Heart left ventricle (tissue), 16 donors: ENCODE measurements at regions not wholly inside any gene's neighbourhood (a gene's known extent, or its start where the extent isn't known, plus 50 kb on each side); places are given as distances from the start of the nearest gene placed in this dataset.

ENCODE experiments used
- ATAC-seq, 4 donors: fragments of 200-7000 bp; cut with Tn5 transposase; one replicate each; pipeline ENCODE4 v1.9.1; 2020 to 2022; ENCODE audit warnings: moderate library complexity in 4 of 4, mild to moderate bottlenecking in 3 of 4, moderate number of reproducible peaks in 1 of 4
- DNase-seq, 5 donors: peaks; one replicate each; pipeline ENCODE4 v3.0.0-alpha.2; 2020
- H3K27ac ChIP-seq, 12 donors: fragments of 200-600 bp; sonication (generic) in 4 of 12; one replicate each; pipeline versions ENCODE4 v1.5.0 to v1.8.0; 2016 to 2022; ENCODE audit warnings: mild to moderate bottlenecking in 2 of 12
- H3K27me3 ChIP-seq, 9 donors: fragments of 200-600 bp; sonication (generic) in 2 of 9; one replicate each; pipeline versions ENCODE4 v1.5.1 to v1.8.0; 2016 to 2022; ENCODE audit warnings: mild to moderate bottlenecking in 3 of 9
- H3K36me3 ChIP-seq, 9 donors: fragments of 200-600 bp; sonication (generic) in 2 of 9; one replicate each; pipeline versions ENCODE4 v1.5.0 to v1.8.0; 2018 to 2022; ENCODE audit warnings: mild to moderate bottlenecking in 2 of 9
- H3K4me1 ChIP-seq, 12 donors: fragments of 200-600 bp; sonication (generic) in 4 of 12; one replicate each; pipeline versions ENCODE4 v1.5.0 to v1.8.0; 2016 to 2022; ENCODE audit warnings: mild to moderate bottlenecking in 3 of 12
- H3K4me3 ChIP-seq, 12 donors: fragments of 200-600 bp; sonication (generic) in 4 of 12; one replicate each; pipeline versions ENCODE4 v1.5.0 to v1.8.0; 2017 to 2022; ENCODE audit warnings: mild to moderate bottlenecking in 9 of 12, moderate library complexity in 4 of 12
- H3K9me3 ChIP-seq, 12 donors: fragments of 200-600 bp; sonication (generic) in 4 of 12; one replicate each; pipeline versions ENCODE4 v1.5.0 to v1.8.0; 2016 to 2022; ENCODE audit warnings: mild to moderate bottlenecking in 1 of 12
- POLR2A ChIP-seq, 2 donors: fragments of 450-650 bp; IDR thresholded peaks; one replicate each; pipeline ENCODE4 v1.6.1; 2017; ENCODE audit warnings: antibody characterized with exemption in 2 of 2, mild to moderate bottlenecking in 2 of 2, moderate library complexity in 2 of 2
- WGBS, 4 donors: extraction: QIAGEN DNeasy Blood & Tissue Kit in 2 of 4; methylation state at CpG; one replicate each; pipeline versions ENCODE4 v1.1.5 to v1.1.7; 2013 to 2018; 5-methylcytosine and 5-hydroxymethylcytosine counted together
- intact Hi-C, 10 donors: fragments of 100-400 bp; cut with DNase I; formaldehyde crosslinking; loops; one replicate each; pipeline versions ENCODE4 v1.11.1 to v1.14.2; 2022
- TF ChIP-seq, protein P1 (sequence below), 12 donors: fragments of 200-600 bp; sonication (generic) in 4 of 12; IDR thresholded peaks; one replicate each; pipeline versions ENCODE4 v1.5.0 to v1.8.0; 2018 to 2022; ENCODE audit warnings: antibody characterized with exemption in 12 of 12, mild to moderate bottlenecking in 5 of 12
- donor health status: ischemic (EF 13 %, LVEDD 7.1; RV severe dilation, severe dysfunction).
- donor health status: healthy with polysubstance abuse.
- donor health status: DM: no; HTN: yes; CAD: no.
- donor health status: DM: no; HTN: no; CAD: no.
- donor health status: ischemic (EF 25% LVEDD 6.9; RV normal size, moderate dysfunction).
- donor health status: ischemic (EF 25% LVEDD 5.7; RV mildly dilated, moderate dysfunction).
- donor health status: healthy.
- donor health status: DM: yes; HTN: yes; CAD: no.
- donor health status: ischemic (EF 35%, LVEDD 5.7; RV mildly dilated, moderate dysfunction).
- donor health status: nonischemic (EF 11% LVEDD 7.7; RV severe dilation, severe dysfunction).
- donor health status: DM: yes; HTN: yes; CAD: no.
- donor health status: PGD.
- donor health status: ischemic (EF 29% LVEDD 5.4; RV normal size, mild dysfunction).
- donor health status: nonischemic (EF 23%, LVEDD 6.1; RV moderate dilation, normal function).

DNA sequence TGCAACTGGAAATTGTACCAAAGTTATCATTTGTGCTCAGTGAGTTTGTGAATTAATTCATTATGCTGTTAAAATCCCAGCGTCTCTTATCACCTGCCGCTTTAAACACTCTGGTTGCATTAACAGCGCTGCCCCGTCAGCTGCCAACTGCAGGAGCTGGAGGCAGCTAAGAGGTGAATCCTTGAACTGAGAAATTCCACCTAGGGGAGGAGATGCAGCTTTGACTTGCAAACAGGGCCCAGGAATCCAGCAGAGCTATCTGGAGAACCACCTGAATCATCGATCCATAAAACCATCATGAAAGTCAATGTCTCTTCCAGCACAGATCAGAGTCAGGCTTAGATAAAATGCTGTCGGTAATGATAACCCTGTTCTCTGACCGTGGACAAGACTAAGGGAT lies 140.7 kb upstream of the PTBP2 start:
- Histone ChIP-seq H3K36me3 (no peaks in the 10 kb centered on the region), H3K9me3 (no peaks in the 10 kb centered on the region), H3K4me1 (no peaks in the 10 kb centered on the region), H3K27me3 (no peaks in the 10 kb centered on the region), H3K27ac (no peak overlapping the region), H3K4me3 (no peak overlapping the region)
- intact Hi-C loops, result no loop called here
- TF ChIP-seq POLR2A (IDR thresholded peaks at IDR 0.05), result no peak
- TF ChIP-seq, protein P1, sequence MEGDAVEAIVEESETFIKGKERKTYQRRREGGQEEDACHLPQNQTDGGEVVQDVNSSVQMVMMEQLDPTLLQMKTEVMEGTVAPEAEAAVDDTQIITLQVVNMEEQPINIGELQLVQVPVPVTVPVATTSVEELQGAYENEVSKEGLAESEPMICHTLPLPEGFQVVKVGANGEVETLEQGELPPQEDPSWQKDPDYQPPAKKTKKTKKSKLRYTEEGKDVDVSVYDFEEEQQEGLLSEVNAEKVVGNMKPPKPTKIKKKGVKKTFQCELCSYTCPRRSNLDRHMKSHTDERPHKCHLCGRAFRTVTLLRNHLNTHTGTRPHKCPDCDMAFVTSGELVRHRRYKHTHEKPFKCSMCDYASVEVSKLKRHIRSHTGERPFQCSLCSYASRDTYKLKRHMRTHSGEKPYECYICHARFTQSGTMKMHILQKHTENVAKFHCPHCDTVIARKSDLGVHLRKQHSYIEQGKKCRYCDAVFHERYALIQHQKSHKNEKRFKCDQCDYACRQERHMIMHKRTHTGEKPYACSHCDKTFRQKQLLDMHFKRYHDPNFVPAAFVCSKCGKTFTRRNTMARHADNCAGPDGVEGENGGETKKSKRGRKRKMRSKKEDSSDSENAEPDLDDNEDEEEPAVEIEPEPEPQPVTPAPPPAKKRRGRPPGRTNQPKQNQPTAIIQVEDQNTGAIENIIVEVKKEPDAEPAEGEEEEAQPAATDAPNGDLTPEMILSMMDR (IDR thresholded peaks at IDR 0.05), result no peak
- WGBS, 4 donors, result 34 to 41% (median 37%) methylated on average over 7 of the region's 7 CpGs
- ATAC-seq (no peak), DNase-seq (no peak)

DNA sequence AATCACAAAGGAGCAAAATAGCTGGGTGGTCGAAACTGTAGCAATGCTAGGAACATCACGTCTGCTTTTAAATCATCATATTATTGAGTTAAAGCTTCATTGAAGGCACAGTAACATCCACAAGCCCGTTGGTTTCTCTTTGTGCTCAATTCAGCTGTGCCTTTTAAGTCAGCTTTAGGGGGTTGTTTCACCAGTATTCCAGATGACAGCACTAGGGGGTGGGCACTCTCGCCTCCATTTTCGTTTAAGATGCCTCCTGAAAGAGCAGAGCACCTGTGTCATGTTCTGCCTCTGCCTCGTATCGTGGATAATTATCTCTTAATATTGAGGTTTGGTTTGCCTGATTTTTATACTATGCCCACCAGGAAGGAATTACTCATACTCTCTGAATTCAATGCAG lies 139.8 kb upstream of the PTBP2 start:
- Histone ChIP-seq H3K9me3 (no peaks in the 10 kb centered on the region), H3K36me3 (no peaks in the 10 kb centered on the region), H3K4me3 (no peak overlapping the region), H3K4me1 (no peaks in the 10 kb centered on the region), H3K27ac (no peak overlapping the region), H3K27me3 (no peaks in the 10 kb centered on the region)
- no peak for ATAC-seq
- no peak for DNase-seq
- 72 to 76% (median 73%) methylated on average over 7 of the region's 7 CpGs for WGBS, 4 donors
- intact Hi-C loops, result no loop called here
- no peak for TF ChIP-seq POLR2A (IDR thresholded peaks at IDR 0.05)
- TF ChIP-seq, protein P1 (IDR thresholded peaks at IDR 0.05), result no peak

DNA sequence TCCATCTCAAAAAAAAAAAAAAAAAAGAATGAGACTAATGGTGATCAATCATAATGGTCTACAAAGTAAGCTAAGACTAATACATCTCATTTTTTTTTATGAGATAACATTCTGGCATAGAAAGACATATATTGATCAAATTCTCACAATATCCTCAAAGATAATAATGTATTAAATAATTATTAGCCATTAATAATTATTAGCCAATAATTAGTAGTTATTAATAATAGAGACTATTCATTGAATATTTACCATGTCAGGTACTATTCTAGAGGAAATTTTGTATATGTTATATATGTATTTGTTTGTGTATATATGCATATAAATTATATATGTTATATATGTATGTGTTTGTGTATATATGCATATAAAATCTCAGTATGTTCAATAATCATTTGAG lies 137.7 kb upstream of the PTBP2 start:
- DNase-seq, result no peak
- ATAC-seq, result no peak
- H3K27ac ChIP-seq, result no peak overlapping the region
- no peak for TF ChIP-seq POLR2A (IDR thresholded peaks at IDR 0.05)
- TF ChIP-seq, protein P1 (IDR thresholded peaks at IDR 0.05), result no peak
- no peaks in the 10 kb centered on the region for H3K4me1 ChIP-seq
- no peaks in the 10 kb centered on the region for H3K9me3 ChIP-seq
- H3K4me3 ChIP-seq, result no peak overlapping the region
- no peaks in the 10 kb centered on the region for H3K36me3 ChIP-seq
- intact Hi-C loops, result no loop called here
- no peaks in the 10 kb centered on the region for H3K27me3 ChIP-seq

DNA sequence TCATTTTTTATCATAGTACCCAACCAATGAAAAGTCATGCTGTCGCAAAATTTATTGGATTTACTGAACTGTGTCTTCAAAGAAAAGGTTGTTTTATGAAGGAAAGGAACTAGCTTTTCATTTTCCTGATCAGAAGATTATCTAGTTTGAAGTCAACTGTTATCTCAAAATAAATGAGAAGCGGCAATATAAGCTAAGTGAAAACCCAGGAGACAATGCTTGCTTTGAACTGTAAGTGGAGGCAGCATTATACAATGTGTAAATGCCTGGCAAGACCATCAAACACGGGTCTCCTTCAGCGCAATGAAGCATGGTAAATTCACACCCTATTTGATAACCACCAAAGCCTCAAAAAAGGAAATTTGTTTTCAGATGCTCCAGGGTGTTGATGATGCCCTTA lies 134.4 kb upstream of the PTBP2 start:
- ATAC-seq (no peak), DNase-seq (no peak)
- Histone ChIP-seq H3K27me3 (no peaks in the 10 kb centered on the region), H3K9me3 (no peaks in the 10 kb centered on the region), H3K36me3 (no peaks in the 10 kb centered on the region), H3K27ac (no peak overlapping the region), H3K4me3 (no peak overlapping the region), H3K4me1 (no peaks in the 10 kb centered on the region)
- 87 to 90% (median 87%) methylated on average over 4 of the region's 4 CpGs for WGBS, 4 donors
- intact Hi-C loops, result no loop called here
- TF ChIP-seq, protein P1 (IDR thresholded peaks at IDR 0.05), result no peak
- TF ChIP-seq POLR2A (IDR thresholded peaks at IDR 0.05), result no peak
